SK-N-MC (cell line): ENCODE measurements at regions not wholly inside any gene's neighbourhood (a gene's known extent, or its start where the extent isn't known, plus 50 kb on each side); places are given as distances from the start of the nearest gene placed in this dataset.

ENCODE experiments used
- DNase-seq: peaks from one replicate; pipeline ENCODE4 v3.0.0-alpha.2; 2011; ENCODE audit warnings: low read depth, low spot score
- H3K27ac ChIP-seq: fragments of 200-600 bp; sonication (generic); 2 replicates; pipeline ENCODE4 v1.5.1; 2016; ENCODE audit warnings: mixed run types
- H3K36me3 ChIP-seq: fragments of 200-600 bp; sonication (generic); 2 replicates; pipeline ENCODE4 v1.6.1; 2017; ENCODE audit warnings: antibody characterized with exemption, low read length, mixed read lengths; ENCODE audit not compliant: insufficient read depth
- H3K4me3 ChIP-seq: fragments of 200-600 bp; sonication (generic); 2 replicates; pipeline ENCODE4 v1.5.1; 2016
- H3K9ac ChIP-seq: fragments of 200-600 bp; sonication (generic); 2 replicates; pipeline ENCODE4 v1.8.0; 2017; ENCODE audit warnings: mixed run types, mixed read lengths; ENCODE audit not compliant: insufficient read length
- H3K9me3 ChIP-seq: fragments of 200-600 bp; sonication (generic); 2 replicates; pipeline ENCODE4 v1.6.1; 2017; ENCODE audit warnings: low read depth, mild to moderate bottlenecking, antibody characterized with exemption, low read length, moderate library complexity, mixed read lengths
- EZH2 ChIP-seq: fragments of 200-600 bp; sonication (generic); IDR thresholded peaks from one replicate; pipeline ENCODE4 v1.6.1; 2017; ENCODE audit warnings: antibody characterized with exemption
- FOXP2 ChIP-seq: optimal IDR thresholded peaks from 2 replicates; pipeline ENCODE3; 2011; ENCODE audit warnings: mild to moderate bottlenecking, moderate library complexity; ENCODE audit not compliant: insufficient read depth; ENCODE audit errors: extremely low read length, control extremely low read depth
- POLR2AphosphoS5 ChIP-seq: IDR thresholded peaks from 2 replicates; pipeline ENCODE4 v1.6.1; 2012; ENCODE audit warnings: mild to moderate bottlenecking, low read depth, low read length, borderline replicate concordance

DNA sequence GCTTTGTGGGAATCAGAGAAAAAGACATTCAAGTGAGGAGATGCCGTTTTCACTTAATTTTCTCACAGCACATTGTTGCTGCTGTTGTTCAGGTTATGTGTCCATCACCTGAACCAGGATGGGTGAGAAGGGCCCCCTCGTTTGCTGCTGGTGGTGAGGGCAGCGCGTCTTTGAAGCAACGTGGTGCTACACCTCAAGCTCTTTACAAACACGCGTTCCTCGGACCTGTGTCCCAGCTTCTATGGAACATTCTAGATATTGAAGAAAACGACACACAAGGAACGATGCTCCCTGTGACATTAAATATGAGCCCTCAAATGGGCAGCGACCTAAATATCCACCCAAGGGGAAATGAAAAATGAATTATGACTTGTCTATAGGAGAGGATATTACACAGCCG is 418.6 kb downstream of the MN1 start:
- Histone ChIP-seq H3K27ac (no peak overlapping the region), H3K36me3 (no peaks in the 10 kb centered on the region), H3K4me3 (no peak overlapping the region), H3K9me3 (no peaks in the 10 kb centered on the region), H3K9ac (no peak overlapping the region)
- TF ChIP-seq EZH2 (no peak), FOXP2 (no peak), POLR2AphosphoS5 (no peak)
- no peak for DNase-seq

DNA sequence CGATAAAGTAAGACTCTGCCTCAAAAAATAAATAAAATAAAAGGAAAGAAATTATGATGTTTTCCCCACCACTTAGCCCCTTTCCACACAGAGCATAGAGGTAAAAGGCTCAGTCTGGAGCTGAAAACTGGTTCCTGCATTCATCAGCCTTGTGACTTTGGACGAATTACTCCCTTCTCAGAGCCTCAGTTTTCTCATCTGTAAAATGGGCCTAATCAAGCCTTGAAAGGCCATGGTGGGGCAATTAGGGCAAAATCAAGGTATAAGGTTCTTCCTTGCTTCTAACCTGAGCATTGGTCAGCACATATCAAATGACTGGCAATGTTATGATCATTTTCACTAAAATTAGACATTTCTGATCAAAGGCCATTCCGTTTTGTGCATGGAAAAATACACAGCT is 417.7 kb downstream of the MN1 start:
- H3K27ac ChIP-seq: no peak overlapping the region
- DNase-seq: no peak
- H3K36me3 ChIP-seq: no peaks in the 10 kb centered on the region
- no peak for TF ChIP-seq EZH2
- no peak for TF ChIP-seq POLR2AphosphoS5
- TF ChIP-seq FOXP2: no peak
- H3K4me3 ChIP-seq: no peak overlapping the region
- no peaks in the 10 kb centered on the region for H3K9me3 ChIP-seq
- no peak overlapping the region for H3K9ac ChIP-seq

DNA sequence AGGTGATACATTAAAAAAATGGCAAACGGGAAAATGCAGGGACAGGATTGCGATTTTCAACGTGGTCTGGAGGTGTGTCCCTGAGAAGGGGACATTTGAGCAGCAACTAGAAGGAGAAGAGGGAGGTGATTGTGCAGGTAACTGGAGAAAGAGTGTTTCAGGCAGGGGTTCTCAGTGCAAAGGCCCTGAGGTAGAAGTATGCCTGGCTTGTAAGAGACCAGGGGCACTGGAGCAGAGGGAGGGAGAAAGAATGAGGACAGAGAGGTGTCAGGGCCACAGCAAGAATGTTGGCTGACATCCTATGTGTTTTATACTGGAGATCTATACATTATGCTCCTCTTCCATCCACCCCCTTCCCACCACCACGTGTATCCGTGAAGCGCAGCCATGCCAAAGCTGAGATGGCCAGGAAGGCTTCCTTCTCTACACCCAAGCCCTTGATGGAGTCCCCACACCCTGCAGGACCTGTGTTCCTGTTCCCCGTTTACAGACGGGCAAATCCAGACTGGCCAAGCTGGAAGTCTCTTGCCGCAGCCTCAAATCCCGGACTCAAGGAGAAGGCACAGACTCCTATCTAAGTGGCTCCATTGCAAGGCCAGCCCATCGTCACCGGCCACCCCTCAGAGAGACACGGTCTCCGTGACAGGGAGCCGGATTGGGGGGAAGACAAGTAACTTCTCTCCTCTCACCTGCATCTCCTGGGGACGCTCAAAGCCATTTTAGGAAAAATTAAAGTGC is 416.1 kb downstream of the MN1 start:
- Histone ChIP-seq H3K36me3 (no peaks in the 10 kb centered on the region), H3K27ac (no peak overlapping the region), H3K4me3 (no peak overlapping the region), H3K9ac (no peak overlapping the region), H3K9me3 (no peaks in the 10 kb centered on the region)
- no peak for DNase-seq
- TF ChIP-seq EZH2: no peak

DNA sequence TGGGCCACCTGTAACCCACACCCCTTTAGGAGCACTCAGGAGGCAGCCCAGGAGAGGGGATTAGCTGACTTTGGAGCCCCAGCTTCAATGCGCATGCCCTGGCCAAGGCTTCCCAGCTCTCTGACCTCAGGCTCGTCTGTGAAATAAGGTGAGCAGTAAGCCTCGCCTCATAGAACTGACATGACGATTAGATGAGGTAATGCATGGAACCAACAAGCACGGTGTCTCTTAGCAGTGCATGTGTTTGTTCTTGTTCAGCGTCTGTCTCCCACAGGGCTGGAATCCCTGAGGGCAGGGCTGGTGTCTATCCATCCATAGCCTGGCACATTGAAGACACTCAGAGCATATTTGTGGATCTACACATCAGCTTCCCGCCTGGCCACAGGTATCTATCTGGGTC is 415.4 kb downstream of the MN1 start:
- Histone ChIP-seq H3K9ac (no peak overlapping the region), H3K9me3 (no peaks in the 10 kb centered on the region), H3K27ac (no peak overlapping the region), H3K4me3 (no peak overlapping the region), H3K36me3 (no peaks in the 10 kb centered on the region)
- TF ChIP-seq POLR2AphosphoS5: no peak
- TF ChIP-seq EZH2: no peak
- no peak for TF ChIP-seq FOXP2
- no peak for DNase-seq

DNA sequence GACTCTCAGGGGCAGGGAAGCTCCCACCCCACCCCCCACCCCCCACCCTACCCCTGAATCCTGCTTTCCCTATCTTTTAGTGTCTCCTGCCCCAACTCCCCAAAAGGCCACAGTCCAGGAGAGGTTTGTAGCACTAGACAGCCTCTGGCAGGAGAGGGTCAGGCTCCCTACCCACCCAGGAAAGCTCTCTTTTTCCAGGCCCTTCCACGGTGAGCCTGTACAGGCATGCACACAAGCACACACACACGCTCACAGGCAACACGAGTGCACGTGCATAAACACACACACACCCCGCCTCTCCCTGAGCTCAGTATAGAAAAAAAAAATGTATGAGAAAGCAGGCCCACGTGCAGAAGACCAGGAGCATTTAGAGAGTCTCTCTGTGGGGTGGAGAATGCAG is 414.0 kb downstream of the MN1 start:
- Histone ChIP-seq H3K9ac (no peak overlapping the region), H3K4me3 (no peak overlapping the region), H3K36me3 (no peaks in the 10 kb centered on the region), H3K27ac (no peak overlapping the region), H3K9me3 (no peaks in the 10 kb centered on the region)
- TF ChIP-seq POLR2AphosphoS5 (no peak), EZH2 (no peak)
- no peak for DNase-seq

DNA sequence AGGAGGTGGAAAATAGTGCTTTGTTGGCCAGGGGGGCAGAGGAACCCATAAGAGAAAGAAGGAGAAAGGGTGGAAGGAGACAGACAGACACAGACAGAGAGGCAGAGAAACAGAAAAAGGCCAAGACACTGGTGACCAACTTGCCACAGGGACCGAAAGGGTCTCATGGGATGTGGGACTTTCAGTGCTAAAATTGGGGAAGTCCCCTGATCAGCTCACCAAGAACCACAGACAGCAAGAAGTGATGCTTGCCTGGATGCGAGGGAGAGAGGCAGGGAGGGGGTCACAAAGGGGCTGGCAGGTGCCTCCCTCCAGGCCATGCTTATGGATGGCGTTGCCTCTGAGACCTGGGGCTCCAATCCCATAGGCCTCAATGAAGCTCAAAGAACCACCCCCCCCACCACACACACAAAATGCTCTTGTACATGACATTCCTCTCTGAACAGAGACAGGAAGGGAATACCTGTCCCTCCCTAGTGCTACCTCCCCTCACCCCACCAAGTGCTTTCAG is 413.4 kb downstream of the MN1 start:
- DNase-seq: no peak
- Histone ChIP-seq H3K9me3 (no peaks in the 10 kb centered on the region), H3K27ac (no peak overlapping the region), H3K36me3 (no peaks in the 10 kb centered on the region), H3K4me3 (no peak overlapping the region), H3K9ac (no peak overlapping the region)
- no peak for TF ChIP-seq POLR2AphosphoS5
- TF ChIP-seq EZH2: no peak
- TF ChIP-seq FOXP2: no peak

DNA sequence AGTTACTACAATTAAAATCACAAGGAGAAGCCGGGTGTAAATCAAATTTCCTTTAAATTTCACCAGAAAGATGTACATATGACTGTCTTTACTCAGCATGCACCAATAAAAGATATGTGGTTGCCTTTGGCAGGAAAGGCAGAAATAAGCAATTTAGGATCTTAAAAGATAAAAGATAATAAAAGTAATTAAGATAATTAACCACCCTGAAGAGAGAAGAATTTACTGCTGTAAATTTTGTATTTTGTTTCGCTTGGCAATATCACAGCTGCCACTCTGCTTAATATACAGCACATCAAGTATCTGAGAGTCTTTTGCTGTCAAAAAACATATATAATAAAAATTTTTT is 411.9 kb downstream of the MN1 start:
- no peak for TF ChIP-seq FOXP2
- TF ChIP-seq POLR2AphosphoS5: no peak
- TF ChIP-seq EZH2: no peak
- H3K36me3 ChIP-seq: no peaks in the 10 kb centered on the region
- DNase-seq: no peak
- H3K9me3 ChIP-seq: no peaks in the 10 kb centered on the region
- no peak overlapping the region for H3K27ac ChIP-seq
- no peak overlapping the region for H3K4me3 ChIP-seq
- no peak overlapping the region for H3K9ac ChIP-seq

DNA sequence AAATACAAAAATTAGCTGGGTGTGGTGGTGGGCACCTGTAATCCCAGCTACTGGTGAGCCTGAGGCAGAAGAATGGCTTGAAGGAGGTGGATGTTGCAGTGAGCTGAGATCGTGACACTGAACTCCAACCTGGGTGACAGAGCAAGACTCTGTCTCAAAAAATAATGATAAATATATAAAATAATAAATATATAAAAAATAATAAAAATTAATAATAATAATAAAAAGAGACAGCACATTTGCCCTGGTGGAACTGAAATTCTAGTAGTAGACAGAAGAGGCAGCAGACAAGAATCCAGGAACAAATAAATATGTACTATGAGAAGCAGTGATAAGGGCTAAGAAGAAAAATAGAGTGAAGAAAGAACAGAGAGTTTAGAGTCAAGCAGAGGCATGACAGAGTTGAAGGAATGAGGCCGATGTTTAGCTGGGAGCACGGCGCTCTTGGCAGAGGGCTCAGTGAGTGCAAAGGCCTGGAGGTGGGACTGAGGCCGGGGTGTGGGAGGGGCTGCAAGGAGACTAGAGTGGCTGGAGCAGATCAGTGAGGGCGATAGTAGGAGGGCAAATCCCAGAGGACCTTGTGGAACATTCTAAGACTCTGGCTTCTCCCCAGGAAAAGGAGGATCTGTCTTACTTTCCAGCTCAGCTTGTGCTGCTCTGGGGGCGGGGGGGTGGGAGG is 410.3 kb downstream of the MN1 start:
- H3K4me3 ChIP-seq: no peak overlapping the region
- no peak for TF ChIP-seq POLR2AphosphoS5
- TF ChIP-seq EZH2: no peak
- TF ChIP-seq FOXP2: no peak
- H3K27ac ChIP-seq: no peak overlapping the region
- no peak for DNase-seq
- H3K36me3 ChIP-seq: no peaks in the 10 kb centered on the region
- no peak overlapping the region for H3K9ac ChIP-seq
- H3K9me3 ChIP-seq: no peaks in the 10 kb centered on the region

DNA sequence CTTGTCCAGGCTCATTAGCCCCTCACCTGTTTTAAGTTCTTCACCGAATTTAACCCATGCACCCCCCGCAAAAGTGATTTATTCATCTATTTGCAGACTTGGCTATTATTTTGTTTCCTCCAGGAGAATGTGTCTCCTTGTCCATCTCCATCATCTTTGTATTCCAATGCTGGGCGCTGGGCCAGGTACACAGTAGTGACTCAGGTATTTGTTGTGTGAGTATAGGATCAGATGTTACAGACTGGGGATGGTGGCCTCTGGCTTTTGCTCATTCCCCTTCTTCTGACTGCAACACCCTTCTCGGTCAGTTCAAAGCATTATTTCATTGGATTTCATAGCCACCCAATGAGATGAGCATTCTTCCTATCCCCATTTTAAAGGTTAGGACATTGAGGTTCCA is 408.2 kb downstream of the MN1 start:
- no peaks in the 10 kb centered on the region for H3K9me3 ChIP-seq
- DNase-seq: no peak

More for the DNA sequence above, 408.2 kb downstream of the MN1 start:
- no peak overlapping the region for H3K27ac ChIP-seq
- no peak overlapping the region for H3K9ac ChIP-seq
- H3K36me3 ChIP-seq: no peaks in the 10 kb centered on the region
- no peak overlapping the region for H3K4me3 ChIP-seq
- no peak for TF ChIP-seq EZH2
- no peak for TF ChIP-seq FOXP2
- TF ChIP-seq POLR2AphosphoS5: no peak
